ENCODE measurements at regions not wholly inside any gene's neighbourhood (a gene's known extent, or its start where the extent isn't known, plus 50 kb on each side); places are given as distances from the start of the nearest gene placed in this dataset.

DNA sequence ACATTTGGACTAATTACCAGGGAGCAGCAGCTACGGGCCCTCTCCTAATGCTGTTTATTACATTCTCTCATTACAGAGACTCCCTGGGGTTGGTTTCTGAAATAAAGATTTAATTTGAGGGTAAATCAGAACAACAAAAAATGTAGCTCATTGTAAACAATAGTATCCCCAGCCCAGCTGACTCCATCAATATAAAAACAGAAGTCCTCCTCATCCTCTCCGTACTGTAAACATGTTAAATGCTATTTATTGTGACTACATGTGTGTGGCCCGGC, 670.4 kb downstream of the TOX3 start:
- H3K4me1 ChIP-seq = no peaks in the 10 kb centered on the region
- H3K4me3 ChIP-seq = no peak overlapping the region
- no peaks in the 10 kb centered on the region for H3K27me3 ChIP-seq
- ATAC-seq (no peak), DNase-seq (no peak)
- WGBS, 2 donors = 84 to 85% methylated on average over 3 of the region's 3 CpGs
- intact Hi-C loops (cut with DNase I) = no loop called here
- TF ChIP-seq POLR2A (IDR thresholded peaks at IDR 0.05) = no peak
- TF ChIP-seq, protein P1, sequence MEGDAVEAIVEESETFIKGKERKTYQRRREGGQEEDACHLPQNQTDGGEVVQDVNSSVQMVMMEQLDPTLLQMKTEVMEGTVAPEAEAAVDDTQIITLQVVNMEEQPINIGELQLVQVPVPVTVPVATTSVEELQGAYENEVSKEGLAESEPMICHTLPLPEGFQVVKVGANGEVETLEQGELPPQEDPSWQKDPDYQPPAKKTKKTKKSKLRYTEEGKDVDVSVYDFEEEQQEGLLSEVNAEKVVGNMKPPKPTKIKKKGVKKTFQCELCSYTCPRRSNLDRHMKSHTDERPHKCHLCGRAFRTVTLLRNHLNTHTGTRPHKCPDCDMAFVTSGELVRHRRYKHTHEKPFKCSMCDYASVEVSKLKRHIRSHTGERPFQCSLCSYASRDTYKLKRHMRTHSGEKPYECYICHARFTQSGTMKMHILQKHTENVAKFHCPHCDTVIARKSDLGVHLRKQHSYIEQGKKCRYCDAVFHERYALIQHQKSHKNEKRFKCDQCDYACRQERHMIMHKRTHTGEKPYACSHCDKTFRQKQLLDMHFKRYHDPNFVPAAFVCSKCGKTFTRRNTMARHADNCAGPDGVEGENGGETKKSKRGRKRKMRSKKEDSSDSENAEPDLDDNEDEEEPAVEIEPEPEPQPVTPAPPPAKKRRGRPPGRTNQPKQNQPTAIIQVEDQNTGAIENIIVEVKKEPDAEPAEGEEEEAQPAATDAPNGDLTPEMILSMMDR (IDR thresholded peaks at IDR 0.05) = no peak
- H3K27ac ChIP-seq = no peak overlapping the region
- no peaks in the 10 kb centered on the region for H3K9me3 ChIP-seq
- H3K36me3 ChIP-seq (replicated peaks in 1 of 2; ENCODE audit: insufficient read depth in 1 of 2, low read depth in 2 of 2) = no peaks in the 10 kb centered on the region

DNA sequence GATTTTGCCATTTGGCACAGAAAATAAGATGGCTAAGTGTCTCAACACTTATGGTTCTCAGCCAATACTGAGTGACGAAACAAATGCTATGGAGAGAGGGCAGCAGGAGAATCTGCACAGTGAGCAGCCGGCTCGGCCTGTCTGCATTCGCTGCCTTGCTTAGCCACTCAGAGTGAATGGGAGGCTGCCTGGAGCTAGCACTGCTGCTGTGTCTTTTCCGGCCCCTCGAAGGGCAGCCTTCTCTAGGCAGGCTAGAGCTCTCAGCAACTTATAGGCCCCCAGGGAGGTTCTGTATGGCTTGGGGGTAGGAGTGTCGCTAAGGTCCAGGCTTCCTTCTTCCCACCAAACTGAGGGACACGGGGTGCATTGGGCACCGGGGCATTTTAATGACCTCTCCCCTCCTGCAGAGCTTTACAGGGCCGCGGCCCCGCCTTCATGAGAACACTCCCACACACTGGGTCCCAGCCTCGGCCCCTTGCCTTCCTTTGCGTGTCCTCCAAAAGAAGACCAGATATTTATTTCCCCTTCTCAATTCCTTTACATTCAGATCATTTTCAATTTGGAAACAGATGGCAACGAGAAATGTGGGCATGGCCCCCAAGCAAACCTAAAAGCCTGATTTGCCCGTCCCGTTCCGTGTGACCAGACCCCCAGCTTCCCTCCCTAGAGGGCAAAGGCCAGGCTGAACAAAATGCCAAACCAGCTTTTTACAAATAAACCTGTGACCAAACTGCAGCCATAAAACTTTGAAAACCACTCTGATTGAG, 670.9 kb downstream of the TOX3 start:
- H3K27ac ChIP-seq = no peak overlapping the region
- WGBS, 2 donors = 73 to 74% methylated on average over 18 of the region's 18 CpGs
- H3K4me3 ChIP-seq = no peak overlapping the region
- ATAC-seq = no peak
- no peaks in the 10 kb centered on the region for H3K4me1 ChIP-seq
- no peak for DNase-seq
- no peaks in the 10 kb centered on the region for H3K36me3 ChIP-seq (replicated peaks in 1 of 2; ENCODE audit: insufficient read depth in 1 of 2, low read depth in 2 of 2)
- no peak for TF ChIP-seq POLR2A (IDR thresholded peaks at IDR 0.05)
- TF ChIP-seq, protein P1 (IDR thresholded peaks at IDR 0.05) = no peak
- no peaks in the 10 kb centered on the region for H3K27me3 ChIP-seq
- H3K9me3 ChIP-seq = no peaks in the 10 kb centered on the region
- intact Hi-C loops (cut with DNase I) = no loop called here

DNA sequence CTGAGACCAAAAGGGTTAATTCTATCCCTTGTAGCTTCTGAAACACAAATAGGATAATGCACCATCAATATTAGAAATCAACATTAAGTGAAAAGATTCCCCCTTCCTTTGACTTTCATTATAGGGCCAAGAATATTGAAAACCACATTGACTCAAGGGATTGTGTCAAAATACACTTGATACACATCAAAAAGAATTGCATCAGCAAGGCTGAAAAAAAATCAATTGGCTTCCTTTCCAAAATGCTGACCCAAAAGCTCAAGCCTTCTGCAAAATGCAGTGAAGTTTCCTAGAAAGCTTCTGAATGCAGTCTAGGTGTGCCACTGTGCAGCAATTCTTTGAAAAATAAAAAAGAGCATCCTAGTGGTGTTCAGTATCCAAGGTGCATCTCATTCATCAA, 674.4 kb downstream of the TOX3 start:
- intact Hi-C loops (cut with DNase I) = no loop called here
- no peak for DNase-seq
- no peak for ATAC-seq
- Histone ChIP-seq H3K4me3 (no peak overlapping the region), H3K4me1 (no peaks in the 10 kb centered on the region), H3K27ac (no peak overlapping the region), H3K27me3 (no peaks in the 10 kb centered on the region), H3K36me3 (replicated peaks in 1 of 2; ENCODE audit: insufficient read depth in 1 of 2, low read depth in 2 of 2) (no peaks in the 10 kb centered on the region), H3K9me3 (no peaks in the 10 kb centered on the region)
- TF ChIP-seq, protein P1 (IDR thresholded peaks at IDR 0.05) = no peak
- no peak for TF ChIP-seq POLR2A (IDR thresholded peaks at IDR 0.05)

DNA sequence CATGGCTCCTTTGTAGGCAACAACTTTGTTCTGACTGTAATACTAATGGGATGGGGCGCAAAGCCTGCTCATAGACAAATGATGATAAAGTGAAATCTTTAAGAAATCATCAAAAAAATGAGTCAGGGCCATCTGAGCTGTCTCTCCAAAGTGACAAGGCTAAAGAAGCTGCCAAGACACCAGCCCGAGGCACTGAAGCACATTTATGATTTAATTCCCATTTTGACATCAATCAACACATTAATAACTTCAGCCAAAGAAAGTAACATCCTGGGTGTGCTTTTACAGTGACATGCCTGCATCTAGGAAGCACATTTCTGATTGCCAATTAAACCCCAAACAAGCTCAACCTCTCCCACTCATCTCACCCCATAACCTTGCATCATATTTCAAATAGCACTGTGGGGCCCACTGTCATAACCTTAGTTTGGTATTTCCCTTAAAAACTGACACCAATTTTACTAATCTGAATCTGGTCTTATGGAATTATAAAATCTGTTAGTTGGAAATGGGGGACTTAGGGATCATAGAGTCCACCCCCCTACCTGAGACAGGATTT, 676.6 kb downstream of the TOX3 start:
- H3K9me3 ChIP-seq = no peaks in the 10 kb centered on the region
- 65 to 66% methylated on average over 2 of the region's 2 CpGs for WGBS, 2 donors
- no peaks in the 10 kb centered on the region for H3K27me3 ChIP-seq
- no peak overlapping the region for H3K4me3 ChIP-seq
- H3K36me3 ChIP-seq (replicated peaks in 1 of 2; ENCODE audit: insufficient read depth in 1 of 2, low read depth in 2 of 2) = no peaks in the 10 kb centered on the region
- no peak for ATAC-seq
- TF ChIP-seq POLR2A (IDR thresholded peaks at IDR 0.05) = no peak
- TF ChIP-seq, protein P1 (IDR thresholded peaks at IDR 0.05) = no peak
- DNase-seq = no peak
- H3K4me1 ChIP-seq = no peaks in the 10 kb centered on the region
- intact Hi-C loops (cut with DNase I) = no loop called here
- H3K27ac ChIP-seq = no peak overlapping the region

DNA sequence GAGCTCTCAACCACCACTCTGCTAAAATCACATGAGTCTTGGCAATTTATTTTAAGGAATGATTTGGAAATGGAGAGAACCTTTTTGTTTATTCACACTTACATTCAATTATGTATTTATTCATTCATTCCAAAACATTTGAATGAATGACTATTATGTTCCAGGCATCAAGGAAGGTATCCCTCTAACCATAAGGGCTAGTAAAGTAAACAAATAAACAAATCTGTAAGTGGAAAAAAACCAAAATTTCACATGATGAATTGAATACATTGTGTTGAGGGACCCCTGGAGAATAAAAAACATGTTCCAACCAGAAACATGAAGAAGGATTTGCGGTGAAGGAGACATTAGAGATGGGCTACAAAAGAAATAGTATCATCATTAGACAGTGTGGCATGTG, 677.8 kb downstream of the TOX3 start:
- H3K27ac ChIP-seq = no peak overlapping the region
- H3K4me3 ChIP-seq = no peak overlapping the region
- H3K4me1 ChIP-seq = no peaks in the 10 kb centered on the region
- ATAC-seq (no peak), DNase-seq (no peak)
- TF ChIP-seq, protein P1 (IDR thresholded peaks at IDR 0.05) = no peak
- no peak for TF ChIP-seq POLR2A (IDR thresholded peaks at IDR 0.05)
- WGBS, 2 donors = 86 to 90% methylated on average over 1 of the region's 1 CpG
- H3K27me3 ChIP-seq = no peaks in the 10 kb centered on the region
- intact Hi-C loops (cut with DNase I) = no loop called here
- H3K36me3 ChIP-seq (replicated peaks in 1 of 2; ENCODE audit: insufficient read depth in 1 of 2, low read depth in 2 of 2) = no peaks in the 10 kb centered on the region
- H3K9me3 ChIP-seq = no peaks in the 10 kb centered on the region
